HG03469 (cell line): ENCODE measurements at regions not wholly inside any gene's neighbourhood (a gene's known extent, or its start where the extent isn't known, plus 50 kb on each side); places are given as distances from the start of the nearest gene placed in this dataset.

Experiments
- ATAC-seq: cut with Tn5 transposase; IDR thresholded peaks from one replicate; pipeline ENCODE4 v1.9.1; 2021; ENCODE audit warnings: mild to moderate bottlenecking, moderate library complexity, moderate number of reproducible peaks; ENCODE audit not compliant: unreplicated experiment

DNA sequence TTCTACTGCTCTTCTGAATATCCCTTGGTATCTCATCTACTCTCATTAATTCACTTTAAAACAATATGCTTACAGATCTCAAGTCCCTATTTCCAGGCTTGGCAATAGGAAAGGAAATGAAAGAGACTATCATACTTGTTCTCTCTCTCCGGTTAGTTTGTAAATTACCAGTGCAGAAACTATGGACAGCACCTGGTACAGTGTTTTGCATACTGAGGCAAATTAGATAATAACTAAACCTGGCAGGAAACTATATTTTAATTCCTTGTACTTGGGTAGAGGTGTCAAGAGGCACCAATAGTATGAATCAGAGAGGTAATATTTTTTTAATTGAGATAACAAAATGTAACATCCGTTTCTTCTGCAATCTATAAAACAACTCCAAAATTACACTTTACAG is 97.7 kb upstream of the TMEM196 start:
- no peak for ATAC-seq

DNA sequence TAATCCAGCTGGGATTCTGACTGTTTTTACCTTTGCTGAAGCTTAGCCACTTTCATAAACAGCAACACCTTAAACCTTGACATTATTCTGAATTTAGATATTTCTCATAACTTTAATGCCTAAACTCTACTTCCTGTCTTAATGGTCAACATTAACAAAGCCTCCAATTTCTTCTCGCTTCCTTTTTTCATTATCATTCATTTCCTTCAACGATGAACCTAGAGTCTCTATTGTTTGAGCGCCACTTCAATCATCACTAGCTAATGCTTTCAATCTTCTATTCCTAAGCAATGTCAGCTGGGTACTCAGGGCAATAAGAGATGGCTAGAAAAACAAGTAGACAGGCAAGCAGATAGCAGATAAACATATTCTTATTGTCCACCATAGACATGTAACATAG is 96.6 kb upstream of the TMEM196 start:
- no peak for ATAC-seq

DNA sequence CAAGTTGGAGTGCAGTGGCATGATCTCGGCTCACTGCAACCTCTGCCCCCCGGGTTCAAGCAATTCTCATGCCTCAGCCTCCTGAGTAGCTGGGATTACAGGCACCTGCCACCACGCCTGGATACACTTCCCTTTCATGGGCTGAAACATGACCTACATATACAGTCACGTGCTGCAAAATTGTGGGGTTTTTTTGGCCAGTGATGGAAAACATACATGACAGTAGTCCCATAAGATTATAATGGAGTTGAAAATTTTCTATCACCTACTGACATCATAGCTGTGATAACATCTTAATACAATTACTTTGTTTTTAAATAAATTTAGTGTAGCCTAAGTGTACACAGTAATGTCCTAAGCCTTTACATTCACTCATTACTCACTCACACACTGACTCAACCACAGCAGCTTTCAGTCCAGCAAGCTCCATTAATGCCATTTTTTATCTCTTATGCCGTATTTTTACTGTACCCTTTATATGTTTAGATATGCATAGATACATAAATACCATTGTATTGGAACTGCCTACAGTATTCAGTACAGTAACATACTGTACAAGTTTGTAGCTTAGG is 79.9 kb upstream of the TMEM196 start:
- no peak for ATAC-seq

DNA sequence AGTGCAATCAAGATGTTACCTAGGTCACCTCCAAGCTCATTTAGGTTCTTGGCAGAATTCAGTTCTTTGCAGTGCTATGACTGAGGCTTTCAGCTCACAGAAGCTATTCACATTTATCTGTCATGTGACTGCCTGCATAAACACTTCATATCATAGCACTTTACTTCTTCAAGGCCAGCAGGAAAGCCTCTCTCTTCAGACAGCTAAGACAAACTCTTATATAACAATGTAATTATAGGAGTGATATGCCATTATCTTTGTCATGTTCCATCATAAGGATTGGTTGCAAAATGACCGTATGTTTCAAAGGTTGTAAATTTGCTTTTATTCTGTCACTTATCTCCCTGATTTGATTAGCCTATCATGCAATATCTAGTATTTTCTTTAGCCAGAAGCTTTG is 78.8 kb upstream of the TMEM196 start:
- ATAC-seq = no peak

DNA sequence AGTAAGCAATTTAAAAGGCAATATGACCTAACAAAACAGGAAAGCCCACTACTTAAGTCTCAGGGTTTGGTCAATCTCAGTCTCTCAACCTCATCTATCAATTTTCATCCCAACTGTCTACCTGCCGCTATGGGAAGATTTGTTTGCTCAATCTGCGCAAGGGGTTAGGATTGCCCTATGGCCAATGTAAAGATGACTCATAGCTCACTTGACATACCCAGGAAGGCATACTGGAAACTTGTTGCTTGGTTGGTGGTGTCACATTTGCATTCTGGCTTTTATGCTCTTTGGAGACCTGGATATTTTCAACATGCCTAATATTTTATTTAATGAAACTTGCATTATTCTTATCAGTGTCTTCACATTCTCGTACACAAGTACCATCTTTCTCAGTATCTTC is 78.1 kb upstream of the TMEM196 start:
- no peak for ATAC-seq

DNA sequence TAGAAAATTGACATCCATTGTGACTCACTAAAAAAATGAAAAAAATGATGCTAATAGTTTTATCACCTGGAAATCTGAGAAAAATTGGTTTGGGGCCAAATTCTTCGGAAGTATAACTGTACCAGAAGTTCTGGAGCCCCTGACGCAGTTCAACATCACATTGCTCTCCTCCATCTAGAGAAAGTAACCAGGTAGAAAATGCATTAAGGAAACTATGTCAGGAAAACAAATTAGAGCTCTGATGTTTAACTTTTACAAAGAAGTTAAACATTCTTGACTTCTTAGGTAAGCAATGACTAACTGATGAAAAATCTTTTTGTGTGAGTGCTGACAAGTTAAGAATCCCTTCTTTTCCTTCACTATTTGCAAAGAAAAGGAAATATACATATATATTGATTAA is 61.1 kb upstream of the TMEM196 start:
- ATAC-seq = no peak

DNA sequence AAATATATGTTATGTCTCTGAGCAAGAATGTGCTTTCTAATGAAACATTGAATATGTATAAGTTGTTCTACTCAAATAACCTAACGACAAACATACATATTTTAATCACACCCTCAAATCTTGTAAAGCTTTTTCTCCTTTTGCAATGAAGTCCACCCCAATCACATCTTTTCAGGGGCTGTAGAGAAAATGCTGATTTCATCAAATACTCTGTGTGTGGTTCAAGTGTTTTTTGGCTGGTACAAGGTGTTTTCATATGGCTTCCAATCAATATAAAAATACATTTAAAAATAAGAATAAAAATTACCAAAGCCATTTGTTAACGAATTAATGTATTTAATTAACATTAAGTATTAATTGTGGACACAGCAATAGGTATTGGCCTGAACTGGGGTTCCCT is 57.2 kb upstream of the TMEM196 start:
- no peak for ATAC-seq
